Activated B cell treated with CpG ODN at 0.5 μM for 24 hours (primary cell): ENCODE measurements at regions not wholly inside any gene's neighbourhood (a gene's known extent, or its start where the extent isn't known, plus 50 kb on each side); places are given as distances from the start of the nearest gene placed in this dataset.

Experiments
- ATAC-seq: fragments of 200-7000 bp; cut with Tn5 transposase; one replicate; pipeline ENCODE4 v1.10.0; 2021; ENCODE audit warnings: low read depth, mild to moderate bottlenecking, moderate library complexity
- CTCF ChIA-PET: fragments of 350-600 bp; sonication (Branson Sonifier 250); formaldehyde crosslinking; loops from one replicate; lab custom pipeline; 2021; ENCODE audit warnings: antibody characterized with exemption; lab: Charles Lee
- POLR2A ChIA-PET: fragments of 350-600 bp; sonication (Branson Sonifier 250); formaldehyde crosslinking; loops from one replicate; lab custom pipeline; 2021; ENCODE audit warnings: antibody characterized with exemption; lab: Charles Lee
- DNase-seq: peaks from one replicate; pipeline ENCODE4 v3.0.0; 2022
- H3K27ac Mint-ChIP-seq: one replicate; pipeline ENCODE4 v1.8.0; 2020; ENCODE audit warnings: mixed read lengths
- H3K27me3 Mint-ChIP-seq: one replicate; pipeline ENCODE4 v1.8.0; 2021; ENCODE audit warnings: mixed read lengths
- H3K36me3 Mint-ChIP-seq: one replicate; pipeline ENCODE4 v1.8.0; 2021; ENCODE audit warnings: low read depth, mixed read lengths
- H3K4me1 Mint-ChIP-seq: one replicate; pipeline ENCODE4 v1.8.0; 2021; ENCODE audit warnings: mixed read lengths
- H3K4me3 Mint-ChIP-seq: one replicate; pipeline ENCODE4 v1.8.0; 2020; ENCODE audit warnings: mild to moderate bottlenecking, mixed read lengths
- H3K9me3 Mint-ChIP-seq: one replicate; pipeline ENCODE4 v1.8.0; 2020; ENCODE audit warnings: mixed read lengths
- intact Hi-C: fragments of 100-400 bp; cut with micrococcal nuclease; formaldehyde crosslinking; loops from one replicate; pipeline ENCODE4 v1.15.1; 2024
- TF ChIP-seq, protein P1 (sequence below): fragments of 200-600 bp; IDR thresholded peaks from one replicate; pipeline ENCODE4 v1.8.0; 2022; ENCODE audit warnings: antibody characterized with exemption, mild to moderate bottlenecking

GRCh38 chr4:136390824-136391223 lies 1141.5 kb downstream of the PCDH18 start:
- DNase-seq (no peak), ATAC-seq (no peak)
- no peaks in the 10 kb centered on the region for H3K27me3 Mint-ChIP-seq
- intact Hi-C loops = no loop called here
- ChIA-PET POLR2A (no interaction called here), CTCF (no interaction called here)
- H3K4me3 Mint-ChIP-seq = no peak overlapping the region
- peaks cover 3% of the 10 kb centered on the region for H3K9me3 Mint-ChIP-seq
- no peaks in the 10 kb centered on the region for H3K36me3 Mint-ChIP-seq
- no peak overlapping the region for H3K27ac Mint-ChIP-seq
- TF ChIP-seq, protein P1, sequence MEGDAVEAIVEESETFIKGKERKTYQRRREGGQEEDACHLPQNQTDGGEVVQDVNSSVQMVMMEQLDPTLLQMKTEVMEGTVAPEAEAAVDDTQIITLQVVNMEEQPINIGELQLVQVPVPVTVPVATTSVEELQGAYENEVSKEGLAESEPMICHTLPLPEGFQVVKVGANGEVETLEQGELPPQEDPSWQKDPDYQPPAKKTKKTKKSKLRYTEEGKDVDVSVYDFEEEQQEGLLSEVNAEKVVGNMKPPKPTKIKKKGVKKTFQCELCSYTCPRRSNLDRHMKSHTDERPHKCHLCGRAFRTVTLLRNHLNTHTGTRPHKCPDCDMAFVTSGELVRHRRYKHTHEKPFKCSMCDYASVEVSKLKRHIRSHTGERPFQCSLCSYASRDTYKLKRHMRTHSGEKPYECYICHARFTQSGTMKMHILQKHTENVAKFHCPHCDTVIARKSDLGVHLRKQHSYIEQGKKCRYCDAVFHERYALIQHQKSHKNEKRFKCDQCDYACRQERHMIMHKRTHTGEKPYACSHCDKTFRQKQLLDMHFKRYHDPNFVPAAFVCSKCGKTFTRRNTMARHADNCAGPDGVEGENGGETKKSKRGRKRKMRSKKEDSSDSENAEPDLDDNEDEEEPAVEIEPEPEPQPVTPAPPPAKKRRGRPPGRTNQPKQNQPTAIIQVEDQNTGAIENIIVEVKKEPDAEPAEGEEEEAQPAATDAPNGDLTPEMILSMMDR = no peak
- H3K4me1 Mint-ChIP-seq = no peaks in the 10 kb centered on the region

DNA sequence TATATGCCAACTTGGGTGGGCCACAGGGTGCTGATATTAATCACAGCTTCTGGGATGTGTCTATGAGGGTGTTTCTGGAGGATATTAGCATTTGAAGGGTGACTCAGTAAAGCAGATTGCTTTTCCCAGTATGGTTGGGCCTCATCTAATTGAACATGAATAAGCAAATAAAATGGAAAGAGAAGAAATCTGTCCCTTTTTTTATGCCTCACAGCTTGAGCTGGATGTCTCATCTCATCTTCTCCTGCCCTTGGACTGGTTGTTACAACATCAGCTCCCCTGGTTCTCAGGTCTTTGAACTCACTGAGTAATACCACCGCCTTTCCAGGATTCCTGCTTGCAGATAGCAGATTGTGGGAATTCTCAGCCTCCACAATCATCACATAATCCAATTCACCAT lies 1149.2 kb downstream of the PCDH18 start:
- no peaks in the 10 kb centered on the region for H3K27me3 Mint-ChIP-seq
- intact Hi-C loops = no loop called here
- no peaks in the 10 kb centered on the region for H3K36me3 Mint-ChIP-seq
- no peak overlapping the region for H3K27ac Mint-ChIP-seq
- ATAC-seq = no peak
- no peak for DNase-seq
- H3K4me3 Mint-ChIP-seq = no peak overlapping the region
- ChIA-PET POLR2A (no interaction called here), CTCF (no interaction called here)
- TF ChIP-seq, protein P1 = no peak
- H3K9me3 Mint-ChIP-seq = peaks cover 2% of the 10 kb centered on the region
- H3K4me1 Mint-ChIP-seq = no peaks in the 10 kb centered on the region

- POLR2A ChIA-PET = no interaction called here
- Mint-ChIP-seq H3K27me3 (no peaks in the 10 kb centered on the region), H3K27ac (no peak overlapping the region), H3K4me3 (no peak overlapping the region), H3K9me3 (no peaks in the 10 kb centered on the region), H3K36me3 (no peaks in the 10 kb centered on the region), H3K4me1 (no peaks in the 10 kb centered on the region)
- no peak for ATAC-seq
- TF ChIP-seq, protein P1 = no peak
- no peak for DNase-seq
- CTCF ChIA-PET = no interaction called here
- intact Hi-C loops = no loop called here
These were observed 1161.1 kb downstream of the PCDH18 start for GRCh38 chr4:136371231-136371630.

DNA sequence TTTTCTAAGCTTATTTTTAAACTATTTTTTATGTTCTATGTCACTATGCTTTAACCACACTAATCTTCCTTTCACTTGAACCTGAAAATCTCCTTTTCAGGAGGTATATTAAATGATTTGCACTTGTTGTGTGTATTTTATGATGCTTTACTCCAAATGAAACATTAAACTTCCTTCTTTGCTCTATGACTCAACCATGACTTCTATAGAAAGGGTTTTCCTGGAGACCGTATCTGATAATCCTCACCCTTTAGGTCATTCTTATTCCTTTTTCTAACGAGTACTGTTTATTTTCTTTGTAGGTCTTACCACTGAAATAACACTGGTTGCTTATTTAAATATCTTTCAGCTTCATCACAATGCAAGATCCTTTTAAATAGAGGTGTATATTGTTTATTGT lies 1163.2 kb downstream of the PCDH18 start:
- Mint-ChIP-seq H3K36me3 (no peaks in the 10 kb centered on the region), H3K27ac (no peak overlapping the region), H3K27me3 (no peaks in the 10 kb centered on the region), H3K9me3 (peaks cover 2% of the 10 kb centered on the region), H3K4me1 (no peaks in the 10 kb centered on the region), H3K4me3 (no peak overlapping the region)
- POLR2A ChIA-PET = no interaction called here
- CTCF ChIA-PET = no interaction called here
- intact Hi-C loops = no loop called here
- DNase-seq (no peak), ATAC-seq (no peak)
- TF ChIP-seq, protein P1 = no peak

GRCh38 chr4:136357556-136357955 lies 1174.7 kb downstream of the PCDH18 start:
- TF ChIP-seq, protein P1 = no peak
- ATAC-seq (no peak), DNase-seq (no peak)
- POLR2A ChIA-PET = no interaction called here
- intact Hi-C loops = no loop called here
- H3K27ac Mint-ChIP-seq = no peak overlapping the region
- peaks cover 2% of the 10 kb centered on the region for H3K9me3 Mint-ChIP-seq
- CTCF ChIA-PET = no interaction called here
- H3K4me3 Mint-ChIP-seq = no peak overlapping the region
- no peaks in the 10 kb centered on the region for H3K36me3 Mint-ChIP-seq
- no peaks in the 10 kb centered on the region for H3K27me3 Mint-ChIP-seq
- H3K4me1 Mint-ChIP-seq = no peaks in the 10 kb centered on the region
